RKO (cell line): ENCODE measurements at regions not wholly inside any gene's neighbourhood (a gene's known extent, or its start where the extent isn't known, plus 50 kb on each side); places are given as distances from the start of the nearest gene placed in this dataset.
A peak's percentile ranks its signal among the peaks of the same experiment; 100 is the strongest.

Experiments used
- DNase-seq: peaks from one replicate; pipeline ENCODE4 v3.0.0-alpha.2; 2016; ENCODE audit warnings: low spot score

GRCh38 chr7:110569486-110570205 lies 521.3 kb upstream of the LRRN3 start:
- no peak for DNase-seq

- DNase-seq = peak; percentile 71
These were observed 516.9 kb upstream of the LRRN3 start for GRCh38 chr7:110573862-110574528.

GRCh38 chr7:110587294-110587693 lies 503.6 kb upstream of the LRRN3 start:
- no peak for DNase-seq

- no peak for DNase-seq
These were observed 500.5 kb upstream of the LRRN3 start for GRCh38 chr7:110590415-110590814.

GRCh38 chr7:110591341-110591740 lies 499.6 kb upstream of the LRRN3 start:
- DNase-seq = no peak

GRCh38 chr7:110592557-110592956 lies 498.4 kb upstream of the LRRN3 start:
- DNase-seq = no peak

- no peak for DNase-seq
These were observed 497.6 kb upstream of the LRRN3 start for GRCh38 chr7:110593355-110593754.

GRCh38 chr7:110595694-110596093 lies 495.2 kb upstream of the LRRN3 start:
- DNase-seq = peak; percentile 23

- DNase-seq = no peak
These were observed 490.0 kb upstream of the LRRN3 start for GRCh38 chr7:110600956-110601355.

GRCh38 chr7:110601710-110602109 lies 489.2 kb upstream of the LRRN3 start:
- no peak for DNase-seq

GRCh38 chr7:110604206-110604605 lies 486.7 kb upstream of the LRRN3 start:
- DNase-seq = no peak

- no peak for DNase-seq
These were observed 486.0 kb upstream of the LRRN3 start for GRCh38 chr7:110604885-110605284.

- DNase-seq = no peak
These were observed 483.7 kb upstream of the LRRN3 start for GRCh38 chr7:110607050-110607857.

- DNase-seq = no peak
These were observed 481.6 kb upstream of the LRRN3 start for GRCh38 chr7:110609336-110609735.

GRCh38 chr7:110612680-110613079 lies 478.2 kb upstream of the LRRN3 start:
- peak; percentile 24 for DNase-seq
